ENCODE measurements at regions not wholly inside any gene's neighbourhood (a gene's known extent, or its start where the extent isn't known, plus 50 kb on each side); places are given as distances from the start of the nearest gene placed in this dataset.

GRCh38 chr2:101545950-101546349, 71.0 kb upstream of the RFX8 start:
- DNase-seq (ENCODE audit: low read depth), result no peak
- no peak overlapping the region for H3K4me3 ChIP-seq (ENCODE audit: low read depth, low read length)
- TF ChIP-seq, protein P1, sequence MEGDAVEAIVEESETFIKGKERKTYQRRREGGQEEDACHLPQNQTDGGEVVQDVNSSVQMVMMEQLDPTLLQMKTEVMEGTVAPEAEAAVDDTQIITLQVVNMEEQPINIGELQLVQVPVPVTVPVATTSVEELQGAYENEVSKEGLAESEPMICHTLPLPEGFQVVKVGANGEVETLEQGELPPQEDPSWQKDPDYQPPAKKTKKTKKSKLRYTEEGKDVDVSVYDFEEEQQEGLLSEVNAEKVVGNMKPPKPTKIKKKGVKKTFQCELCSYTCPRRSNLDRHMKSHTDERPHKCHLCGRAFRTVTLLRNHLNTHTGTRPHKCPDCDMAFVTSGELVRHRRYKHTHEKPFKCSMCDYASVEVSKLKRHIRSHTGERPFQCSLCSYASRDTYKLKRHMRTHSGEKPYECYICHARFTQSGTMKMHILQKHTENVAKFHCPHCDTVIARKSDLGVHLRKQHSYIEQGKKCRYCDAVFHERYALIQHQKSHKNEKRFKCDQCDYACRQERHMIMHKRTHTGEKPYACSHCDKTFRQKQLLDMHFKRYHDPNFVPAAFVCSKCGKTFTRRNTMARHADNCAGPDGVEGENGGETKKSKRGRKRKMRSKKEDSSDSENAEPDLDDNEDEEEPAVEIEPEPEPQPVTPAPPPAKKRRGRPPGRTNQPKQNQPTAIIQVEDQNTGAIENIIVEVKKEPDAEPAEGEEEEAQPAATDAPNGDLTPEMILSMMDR (IDR thresholded peaks at IDR 0.05; ENCODE audit: control insufficient read depth, extremely low read depth, insufficient read depth), result no peak

DNA sequence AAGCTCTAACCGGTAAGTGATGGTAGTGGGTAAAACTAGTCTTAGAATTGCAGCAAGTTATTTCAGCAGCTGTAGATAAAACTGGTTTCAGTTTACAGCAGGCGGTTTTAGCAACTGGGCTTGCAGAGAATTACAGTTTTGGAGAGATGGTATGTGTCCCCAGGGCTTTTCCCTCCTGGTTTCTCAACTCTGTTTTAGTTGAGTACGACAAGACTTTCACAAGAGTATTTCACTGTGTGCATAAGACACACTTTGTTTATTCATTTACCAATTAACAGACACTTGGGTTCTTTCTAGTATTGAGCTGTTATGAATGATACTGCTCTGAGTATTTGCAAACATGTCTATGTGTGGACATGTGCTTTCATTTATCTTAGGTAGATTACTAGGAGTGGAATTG, 65.6 kb upstream of the RFX8 start:
- DNase-seq (ENCODE audit: low read depth), result no peak
- no peak overlapping the region for H3K4me3 ChIP-seq (ENCODE audit: low read depth, low read length)
- TF ChIP-seq, protein P1 (IDR thresholded peaks at IDR 0.05; ENCODE audit: control insufficient read depth, extremely low read depth, insufficient read depth), result no peak

DNA sequence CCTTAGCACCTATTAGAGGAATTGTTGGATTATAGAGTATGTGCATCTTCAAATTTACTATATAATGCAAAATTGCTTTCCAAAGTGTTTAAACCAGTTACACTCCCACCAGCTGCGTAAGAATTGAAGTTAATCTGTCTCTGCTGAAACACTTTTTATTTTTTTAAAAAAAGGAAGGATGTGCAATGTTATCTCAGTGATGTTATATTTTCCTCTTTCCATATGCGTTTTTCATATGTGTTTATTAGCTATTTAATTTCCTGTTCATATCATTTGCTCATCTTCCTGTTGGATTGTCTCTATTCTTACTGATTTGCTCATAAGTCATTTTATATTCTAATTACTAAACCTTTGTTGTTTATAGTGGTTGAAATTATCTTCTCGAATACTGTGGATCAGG, 63.2 kb upstream of the RFX8 start:
- no peak for DNase-seq (ENCODE audit: low read depth)
- TF ChIP-seq, protein P1 (IDR thresholded peaks at IDR 0.05; ENCODE audit: control insufficient read depth, extremely low read depth, insufficient read depth), result no peak
- no peak overlapping the region for H3K4me3 ChIP-seq (ENCODE audit: low read depth, low read length)

DNA sequence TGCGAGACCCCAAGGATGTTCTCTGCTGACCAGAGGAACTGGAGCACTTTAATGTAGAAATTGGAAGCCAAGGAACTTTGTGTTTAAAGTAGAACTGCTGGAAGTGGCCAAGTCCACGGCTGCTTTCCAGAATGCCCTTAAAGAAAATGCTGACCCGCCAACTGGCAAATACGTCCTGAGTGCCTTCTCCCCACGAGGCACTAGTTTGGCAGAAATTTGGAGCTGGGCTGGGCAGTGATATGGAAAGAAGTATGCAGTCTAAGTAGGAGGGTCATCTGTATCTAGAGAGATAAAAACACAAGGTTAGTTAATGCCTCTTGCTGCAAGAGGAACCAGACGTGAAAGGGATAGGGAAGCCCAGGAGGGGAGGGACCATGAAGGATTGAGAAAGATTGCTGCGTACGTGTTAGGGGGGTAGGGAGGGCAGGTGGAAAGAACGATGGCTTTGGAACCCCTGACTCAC, 59.3 kb upstream of the RFX8 start:
- no peak overlapping the region for H3K4me3 ChIP-seq (ENCODE audit: low read depth, low read length)
- DNase-seq (ENCODE audit: low read depth), result no peak
- TF ChIP-seq, protein P1 (IDR thresholded peaks at IDR 0.05; ENCODE audit: control insufficient read depth, extremely low read depth, insufficient read depth), result no peak

DNA sequence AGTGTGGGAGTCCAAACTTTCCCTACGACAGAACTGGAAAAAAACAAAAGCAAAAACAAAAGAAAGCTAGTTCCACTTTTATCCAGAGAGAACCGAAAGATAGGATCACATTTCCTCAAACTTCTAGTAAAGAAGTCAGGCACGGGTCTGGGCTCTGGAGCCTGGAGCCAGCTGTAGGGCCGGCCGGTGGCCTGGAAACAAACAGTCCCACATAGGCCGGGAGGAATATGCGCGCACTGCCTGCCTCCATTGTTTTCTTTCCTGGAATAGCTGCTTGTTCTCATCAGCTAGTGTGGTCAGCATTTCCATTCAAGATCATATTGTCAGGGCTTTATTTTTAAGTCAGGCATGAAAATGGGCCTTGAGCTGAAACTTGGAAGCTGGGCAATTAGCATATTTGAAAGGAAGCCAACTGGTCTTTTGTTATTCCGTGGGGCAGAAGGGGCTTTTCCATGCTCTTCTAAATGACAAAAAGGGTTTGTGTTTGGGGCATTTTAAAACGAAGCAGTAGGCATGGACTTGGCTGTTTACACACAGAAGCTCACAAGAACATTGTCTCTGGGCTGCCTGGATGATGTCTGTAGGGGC, 58.7 kb upstream of the RFX8 start:
- DNase-seq (ENCODE audit: low read depth), result no peak
- H3K4me3 ChIP-seq (ENCODE audit: low read depth, low read length), result no peak overlapping the region
- TF ChIP-seq, protein P1 (IDR thresholded peaks at IDR 0.05; ENCODE audit: control insufficient read depth, extremely low read depth, insufficient read depth), result no peak

DNA sequence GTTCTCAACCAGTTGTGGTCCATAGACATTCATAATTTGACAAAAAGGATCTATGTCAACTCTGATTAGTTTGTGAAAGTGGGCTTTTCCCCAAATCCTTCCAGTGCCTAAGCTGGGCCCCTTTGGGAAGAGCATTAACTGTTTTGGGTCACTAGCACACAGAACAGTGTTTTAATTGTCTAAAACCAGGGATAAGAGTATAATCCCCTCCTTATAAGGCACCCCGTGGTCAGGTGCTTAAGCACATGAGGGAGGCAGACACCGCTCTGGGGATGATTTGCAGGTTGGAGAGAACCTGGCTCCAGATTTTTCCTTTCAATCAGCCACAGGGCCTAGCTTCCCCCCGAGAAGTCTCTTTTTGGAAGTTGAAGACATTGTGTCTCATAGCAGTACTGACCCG, 53.6 kb upstream of the RFX8 start:
- H3K4me3 ChIP-seq (ENCODE audit: low read depth, low read length), result no peak overlapping the region
- DNase-seq (ENCODE audit: low read depth), result no peak
- TF ChIP-seq, protein P1 (IDR thresholded peaks at IDR 0.05; ENCODE audit: control insufficient read depth, extremely low read depth, insufficient read depth), result no peak

- H3K4me3 ChIP-seq (ENCODE audit: low read depth, low read length), result no peak overlapping the region
- TF ChIP-seq, protein P1 (IDR thresholded peaks at IDR 0.05; ENCODE audit: control insufficient read depth, extremely low read depth, insufficient read depth), result no peak
- DNase-seq (ENCODE audit: low read depth), result no peak
Observed at GRCh38 chr2:101524806-101525430, 50.0 kb upstream of the RFX8 start.
